IPS-18a (cell line): ENCODE measurements at regions not wholly inside any gene's neighbourhood (a gene's known extent, or its start where the extent isn't known, plus 50 kb on each side); places are given as distances from the start of the nearest gene placed in this dataset.
A peak's percentile ranks its signal among the peaks of the same experiment; 100 is the strongest.

Source experiments
- H3K27ac ChIP-seq: one replicate; pipeline ENCODE4 v1.5.1; 2013; ENCODE audit warnings: low read length
- H3K27me3 ChIP-seq: one replicate; pipeline ENCODE4 v1.6.1; 2013; ENCODE audit warnings: mild to moderate bottlenecking, low read length; ENCODE audit not compliant: control insufficient read depth, insufficient read depth
- H3K36me3 ChIP-seq: one replicate; pipeline ENCODE4 v1.6.1; 2013; ENCODE audit warnings: low read depth, low read length; ENCODE audit not compliant: control insufficient read depth
- H3K4me1 ChIP-seq: one replicate; pipeline ENCODE4 v1.6.1; 2013; ENCODE audit warnings: low read depth, low read length; ENCODE audit not compliant: control insufficient read depth
- H3K4me3 ChIP-seq: one replicate; pipeline ENCODE4 v1.5.1; 2013; ENCODE audit warnings: low read length
- H3K9ac ChIP-seq: one replicate; pipeline ENCODE4 v1.6.1; 2013; ENCODE audit warnings: mild to moderate bottlenecking, low read length, moderate library complexity
- H3K9me3 ChIP-seq: one replicate; pipeline ENCODE4 v1.6.1; 2013; ENCODE audit warnings: low read depth, low read length; ENCODE audit not compliant: control insufficient read depth

- Histone ChIP-seq H3K4me3 (no peak overlapping the region), H3K9ac (no peak overlapping the region), H3K4me1 (peaks cover 35% of the 10 kb centered on the region), H3K9me3 (no peaks in the 10 kb centered on the region), H3K27ac (no peak overlapping the region), H3K27me3 (no peaks in the 10 kb centered on the region), H3K36me3 (no peaks in the 10 kb centered on the region)
Measured at GRCh38 chr15:92305343-92305742, 88.3 kb upstream of the ST8SIA2 start.

GRCh38 chr15:92306663-92307062, 87.0 kb upstream of the ST8SIA2 start:
- Histone ChIP-seq H3K27me3 (no peaks in the 10 kb centered on the region), H3K36me3 (no peaks in the 10 kb centered on the region), H3K27ac (peak overlapping the region; percentile 38), H3K9me3 (no peaks in the 10 kb centered on the region), H3K4me1 (peaks cover 35% of the 10 kb centered on the region), H3K9ac (peak overlapping the region; percentile 36), H3K4me3 (no peak overlapping the region)

DNA sequence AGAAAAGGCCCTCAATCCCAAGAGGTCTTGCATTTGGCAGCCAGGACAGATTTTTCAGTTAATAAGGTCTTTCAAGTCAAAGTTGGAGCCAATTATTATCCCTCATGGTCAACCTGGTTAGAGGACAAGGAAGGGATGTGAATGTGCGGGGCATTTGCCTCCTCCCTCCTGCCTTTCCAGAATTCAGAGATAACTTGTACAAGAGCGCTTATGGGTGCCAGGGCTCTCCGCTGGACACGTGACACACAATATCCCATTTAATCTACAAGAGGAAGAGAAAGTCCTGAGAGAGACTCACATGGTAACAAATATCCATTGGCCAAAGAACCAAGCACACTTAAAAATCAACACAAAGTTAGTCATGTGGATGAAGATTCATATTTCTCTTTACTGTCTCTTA, 78.5 kb upstream of the ST8SIA2 start:
- Histone ChIP-seq H3K9ac (no peak overlapping the region), H3K4me3 (no peak overlapping the region), H3K36me3 (no peaks in the 10 kb centered on the region), H3K4me1 (no peaks in the 10 kb centered on the region), H3K27ac (no peak overlapping the region), H3K9me3 (no peaks in the 10 kb centered on the region), H3K27me3 (no peaks in the 10 kb centered on the region)

GRCh38 chr15:92315595-92316211, 78.0 kb upstream of the ST8SIA2 start:
- Histone ChIP-seq H3K27me3 (no peaks in the 10 kb centered on the region), H3K4me3 (no peak overlapping the region), H3K36me3 (no peaks in the 10 kb centered on the region), H3K4me1 (no peaks in the 10 kb centered on the region), H3K9me3 (no peaks in the 10 kb centered on the region), H3K27ac (no peak overlapping the region), H3K9ac (no peak overlapping the region)

DNA sequence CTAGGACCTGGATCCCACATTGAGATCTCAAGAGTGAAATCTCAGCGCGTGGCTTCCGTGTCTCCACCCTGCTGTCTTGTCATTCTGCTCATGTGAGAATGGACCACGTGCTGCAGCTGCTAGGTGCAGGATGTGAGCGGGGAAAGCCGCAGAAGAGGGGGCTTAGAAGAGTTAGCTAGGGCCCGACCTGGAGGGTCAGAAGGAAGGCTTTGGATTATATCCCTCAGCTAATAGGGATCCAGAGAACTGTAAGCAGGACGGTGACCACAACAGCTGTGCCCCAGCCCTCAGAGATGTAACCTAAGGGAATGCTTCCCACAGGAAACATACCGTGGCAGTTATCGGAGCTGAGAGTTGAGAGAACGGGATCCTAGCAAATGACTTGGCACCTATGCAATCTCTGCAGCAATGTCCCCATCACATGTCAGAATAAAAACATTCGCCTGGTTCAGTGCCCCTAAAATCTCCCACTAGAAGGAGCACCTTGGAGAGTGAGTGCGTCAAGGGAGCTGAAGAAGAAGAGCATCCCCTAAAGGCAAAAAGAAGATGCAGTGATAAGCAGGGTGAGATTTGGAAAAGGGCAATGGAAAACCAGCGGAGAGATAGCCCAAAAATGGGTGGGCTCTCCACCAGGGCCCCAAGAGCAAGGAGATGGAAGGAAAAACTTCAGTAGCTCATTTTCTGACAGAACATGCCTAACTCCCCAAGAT, 76.9 kb upstream of the ST8SIA2 start:
- Histone ChIP-seq H3K4me1 (no peaks in the 10 kb centered on the region), H3K27ac (no peak overlapping the region), H3K4me3 (no peak overlapping the region), H3K36me3 (no peaks in the 10 kb centered on the region), H3K9me3 (no peaks in the 10 kb centered on the region), H3K27me3 (no peaks in the 10 kb centered on the region), H3K9ac (no peak overlapping the region)

DNA sequence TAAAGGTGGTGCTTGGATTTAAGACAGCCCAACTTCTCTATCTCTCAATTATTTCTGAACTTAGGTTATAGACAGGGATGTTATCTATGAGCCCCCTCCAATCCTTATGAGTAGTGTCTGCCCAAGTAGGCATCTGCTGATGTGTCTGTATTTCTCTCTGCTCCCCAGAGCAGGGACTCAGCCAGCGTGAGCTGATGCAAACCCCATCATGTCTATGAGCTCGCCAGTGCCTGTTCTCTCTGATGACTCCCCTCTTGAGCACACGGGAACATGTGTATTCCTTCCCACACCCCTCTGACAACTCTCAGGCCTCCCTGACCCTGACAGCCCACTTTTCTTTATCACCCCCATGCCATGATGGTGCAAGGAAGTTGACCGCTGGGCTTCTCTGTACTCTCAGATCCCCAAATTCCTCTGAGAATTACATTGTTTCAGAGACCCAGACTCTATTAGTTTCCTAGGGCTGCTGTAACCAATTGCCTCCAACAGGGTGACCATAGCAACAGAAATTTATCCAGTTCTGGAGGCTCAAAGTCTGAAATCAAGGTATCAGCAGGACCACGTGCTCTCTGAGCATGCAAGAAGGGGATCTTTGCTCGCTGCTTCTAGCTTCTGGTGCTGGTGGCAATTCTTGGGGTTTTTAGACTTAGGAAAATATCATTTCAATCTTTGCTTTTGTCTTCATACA, 73.5 kb upstream of the ST8SIA2 start:
- Histone ChIP-seq H3K27ac (no peak overlapping the region), H3K27me3 (no peaks in the 10 kb centered on the region), H3K4me1 (no peaks in the 10 kb centered on the region), H3K9me3 (no peaks in the 10 kb centered on the region), H3K9ac (no peak overlapping the region), H3K36me3 (no peaks in the 10 kb centered on the region), H3K4me3 (no peak overlapping the region)

GRCh38 chr15:92322566-92323355, 70.9 kb upstream of the ST8SIA2 start:
- Histone ChIP-seq H3K27ac (no peak overlapping the region), H3K27me3 (no peaks in the 10 kb centered on the region), H3K4me1 (no peaks in the 10 kb centered on the region), H3K9ac (no peak overlapping the region), H3K36me3 (no peaks in the 10 kb centered on the region), H3K9me3 (no peaks in the 10 kb centered on the region), H3K4me3 (no peak overlapping the region)

DNA sequence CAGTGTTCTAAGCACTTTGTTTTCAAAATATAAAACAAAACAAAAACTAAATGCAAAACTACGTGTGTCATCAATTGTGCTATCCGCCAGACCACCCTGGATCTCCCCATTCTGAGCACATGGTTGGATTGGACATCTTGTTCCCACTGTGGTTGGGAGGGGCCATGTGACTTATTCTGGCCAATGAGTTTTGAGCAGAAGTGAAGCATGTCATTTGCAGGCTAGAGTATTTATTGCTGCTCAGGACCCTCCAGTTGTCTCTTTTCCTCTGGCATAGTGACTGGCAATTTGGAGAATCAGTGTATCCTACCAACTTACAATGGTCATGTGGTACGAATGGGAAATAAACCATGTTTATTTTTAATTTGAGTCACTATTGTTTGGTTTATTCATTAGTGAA, 70.2 kb upstream of the ST8SIA2 start:
- H3K4me3 ChIP-seq, result no peak overlapping the region
- H3K36me3 ChIP-seq, result no peaks in the 10 kb centered on the region
- no peak overlapping the region for H3K9ac ChIP-seq
- H3K4me1 ChIP-seq, result no peaks in the 10 kb centered on the region
- no peaks in the 10 kb centered on the region for H3K27me3 ChIP-seq
- H3K9me3 ChIP-seq, result no peaks in the 10 kb centered on the region
- H3K27ac ChIP-seq, result no peak overlapping the region

GRCh38 chr15:92324101-92324963, 69.3 kb upstream of the ST8SIA2 start:
- Histone ChIP-seq H3K9ac (no peak overlapping the region), H3K4me3 (no peak overlapping the region), H3K36me3 (no peaks in the 10 kb centered on the region), H3K4me1 (no peaks in the 10 kb centered on the region), H3K27ac (no peak overlapping the region), H3K9me3 (no peaks in the 10 kb centered on the region), H3K27me3 (no peaks in the 10 kb centered on the region)

DNA sequence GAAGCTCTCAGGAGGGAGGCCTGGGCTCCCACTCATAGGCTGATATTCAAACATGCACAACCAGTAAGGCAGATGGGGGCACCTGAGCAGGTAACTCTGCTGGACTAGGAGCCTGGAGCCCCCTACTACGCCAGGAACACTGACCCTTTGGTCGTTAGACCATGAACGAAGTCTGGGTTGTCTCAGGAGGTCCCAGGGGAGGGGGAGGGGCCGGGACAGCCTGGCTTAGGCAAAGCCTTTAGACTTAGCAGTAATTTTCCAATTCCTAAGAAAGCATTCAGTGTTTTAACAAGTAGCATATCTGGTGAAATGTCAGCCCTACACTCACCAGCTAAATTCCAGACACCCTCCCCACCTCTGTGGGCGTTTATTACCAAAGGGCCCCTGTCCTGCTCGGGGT, 67.4 kb upstream of the ST8SIA2 start:
- no peaks in the 10 kb centered on the region for H3K36me3 ChIP-seq
- H3K9me3 ChIP-seq, result no peaks in the 10 kb centered on the region
- no peak overlapping the region for H3K9ac ChIP-seq
- H3K27ac ChIP-seq, result no peak overlapping the region
- H3K4me3 ChIP-seq, result no peak overlapping the region
- H3K27me3 ChIP-seq, result no peaks in the 10 kb centered on the region
- no peaks in the 10 kb centered on the region for H3K4me1 ChIP-seq

GRCh38 chr15:92327033-92327432, 66.6 kb upstream of the ST8SIA2 start:
- no peaks in the 10 kb centered on the region for H3K27me3 ChIP-seq
- H3K4me1 ChIP-seq, result no peaks in the 10 kb centered on the region
- no peaks in the 10 kb centered on the region for H3K9me3 ChIP-seq
- H3K27ac ChIP-seq, result no peak overlapping the region
- H3K4me3 ChIP-seq, result no peak overlapping the region
- H3K36me3 ChIP-seq, result no peaks in the 10 kb centered on the region
- no peak overlapping the region for H3K9ac ChIP-seq
